ENCODE measurements at regions not wholly inside any gene's neighbourhood (a gene's known extent, or its start where the extent isn't known, plus 50 kb on each side); places are given as distances from the start of the nearest gene placed in this dataset.

- no peaks in the 10 kb centered on the region for H3K27me3 ChIP-seq (replicated peaks; ENCODE audit: insufficient read depth, low read depth, low read length, poor library complexity)
- no TSS peak for BruUV-seq (replicated peaks)
- no peaks in the 10 kb centered on the region for H3K4me1 ChIP-seq (ENCODE audit: insufficient read depth, low read length, poor library complexity, severe bottlenecking)
- intact Hi-C loops (cut with micrococcal nuclease; ENCODE audit: unreplicated experiment) = no loop called here
- no peaks in the 10 kb centered on the region for H3K36me3 ChIP-seq (ENCODE audit: insufficient read depth, low read length, poor library complexity, severe bottlenecking)
- no peak overlapping the region for H3K27ac ChIP-seq (ENCODE audit: low read depth, low read length, poor library complexity, severe bottlenecking)
- no peak for TF ChIP-seq CTCF (conservative IDR thresholded peaks at IDR 0.05; ENCODE audit: low read depth, low read length)
- TF ChIP-seq EZH2 (IDR thresholded peaks at IDR 0.05; ENCODE audit: borderline replicate concordance, low read depth, low read length, poor library complexity, severe bottlenecking) = no peak
- DNase-seq (ENCODE audit: low spot score) = no peak
- H3K4me3 ChIP-seq (ENCODE audit: low read depth, low read length, poor library complexity, severe bottlenecking) = no peak overlapping the region
- no peaks in the 10 kb centered on the region for H3K9me3 ChIP-seq (ENCODE audit: low read depth, low read length, poor library complexity, severe bottlenecking)
- POLR2A ChIA-PET (ENCODE audit: low non-redundant PET) = no interaction called here
- CTCF ChIA-PET = no interaction called here
Observed at GRCh38 chr10:33822774-33823173, 488.3 kb upstream of the NRP1 start.

- intact Hi-C loops (cut with micrococcal nuclease; ENCODE audit: unreplicated experiment) = no loop called here
- ChIA-PET CTCF (no interaction called here), POLR2A (ENCODE audit: low non-redundant PET) (no interaction called here)
- no peak for DNase-seq (ENCODE audit: low spot score)
- no peaks in the 10 kb centered on the region for H3K36me3 ChIP-seq (ENCODE audit: insufficient read depth, low read length, poor library complexity, severe bottlenecking)
- BruUV-seq (replicated peaks) = no TSS peak
- no peaks in the 10 kb centered on the region for H3K9me3 ChIP-seq (ENCODE audit: low read depth, low read length, poor library complexity, severe bottlenecking)
- no peak for TF ChIP-seq CTCF (conservative IDR thresholded peaks at IDR 0.05; ENCODE audit: low read depth, low read length)
- H3K27ac ChIP-seq (ENCODE audit: low read depth, low read length, poor library complexity, severe bottlenecking) = no peak overlapping the region
- H3K4me3 ChIP-seq (ENCODE audit: low read depth, low read length, poor library complexity, severe bottlenecking) = no peak overlapping the region
- H3K4me1 ChIP-seq (ENCODE audit: insufficient read depth, low read length, poor library complexity, severe bottlenecking) = no peaks in the 10 kb centered on the region
- H3K27me3 ChIP-seq (replicated peaks; ENCODE audit: insufficient read depth, low read depth, low read length, poor library complexity) = no peaks in the 10 kb centered on the region
Observed at GRCh38 chr10:33820531-33820930, 486.1 kb upstream of the NRP1 start.

GRCh38 chr10:33819206-33819605, 484.7 kb upstream of the NRP1 start:
- no peak for TF ChIP-seq EZH2 (IDR thresholded peaks at IDR 0.05; ENCODE audit: borderline replicate concordance, low read depth, low read length, poor library complexity, severe bottlenecking)
- no peak for TF ChIP-seq CTCF (conservative IDR thresholded peaks at IDR 0.05; ENCODE audit: low read depth, low read length)
- Histone ChIP-seq H3K27me3 (replicated peaks; ENCODE audit: insufficient read depth, low read depth, low read length, poor library complexity) (no peaks in the 10 kb centered on the region), H3K27ac (ENCODE audit: low read depth, low read length, poor library complexity, severe bottlenecking) (no peak overlapping the region), H3K4me1 (ENCODE audit: insufficient read depth, low read length, poor library complexity, severe bottlenecking) (no peaks in the 10 kb centered on the region), H3K36me3 (ENCODE audit: insufficient read depth, low read length, poor library complexity, severe bottlenecking) (no peaks in the 10 kb centered on the region), H3K4me3 (ENCODE audit: low read depth, low read length, poor library complexity, severe bottlenecking) (no peak overlapping the region), H3K9me3 (ENCODE audit: low read depth, low read length, poor library complexity, severe bottlenecking) (no peaks in the 10 kb centered on the region)
- intact Hi-C loops (cut with micrococcal nuclease; ENCODE audit: unreplicated experiment) = no loop called here
- ChIA-PET POLR2A (ENCODE audit: low non-redundant PET) (no interaction called here), CTCF (no interaction called here)
- BruUV-seq (replicated peaks) = no TSS peak
- no peak for DNase-seq (ENCODE audit: low spot score)
